ENCODE measurements at regions not wholly inside any gene's neighbourhood (a gene's known extent, or its start where the extent isn't known, plus 50 kb on each side); places are given as distances from the start of the nearest gene placed in this dataset.

DNA sequence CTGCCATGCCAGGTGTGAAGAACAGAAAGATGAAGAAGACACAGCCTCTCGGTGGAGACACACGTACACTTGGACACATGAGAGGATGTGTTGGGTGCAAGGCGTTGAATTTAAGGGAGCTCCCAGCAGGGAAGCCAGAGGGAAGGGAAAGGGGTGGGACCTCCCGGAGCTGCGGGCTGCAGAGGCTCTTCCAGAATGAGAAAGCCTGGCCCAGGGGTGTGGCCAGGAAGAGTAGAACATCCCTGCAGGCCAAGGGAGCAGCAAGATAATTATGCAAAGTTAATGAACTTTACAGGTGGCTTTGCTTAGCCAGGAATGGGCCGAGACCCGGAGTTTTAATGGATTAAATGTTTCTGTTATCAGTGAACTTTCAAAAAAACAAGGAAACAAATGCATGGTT, 270.3 kb downstream of the KLF6 start:
- Mint-ChIP-seq H3K9me3 (peaks cover 3% of the 10 kb centered on the region), H3K4me1 (ENCODE audit: low read depth) (peaks cover 3% of the 10 kb centered on the region)

DNA sequence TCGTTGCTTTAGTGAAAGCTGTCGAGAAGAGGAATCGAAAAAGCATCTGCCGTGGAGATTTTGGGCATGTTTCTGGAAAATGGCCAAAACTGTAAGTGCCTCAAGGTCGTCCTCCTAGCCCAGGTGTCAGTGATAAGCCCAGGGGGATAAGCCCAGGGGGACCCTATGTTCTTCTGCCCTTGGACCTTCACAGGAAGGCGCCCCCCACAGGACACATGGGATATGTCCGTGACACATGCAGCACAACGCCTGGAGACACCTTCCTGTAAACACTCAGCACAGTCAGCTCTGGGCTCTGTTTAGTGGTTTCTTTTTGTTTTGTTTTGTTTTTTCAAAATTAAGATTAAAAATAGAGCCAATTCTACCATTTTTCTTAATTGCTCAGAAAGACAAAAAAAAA, 272.7 kb downstream of the KLF6 start:
- peaks cover 3% of the 10 kb centered on the region for H3K4me1 Mint-ChIP-seq (ENCODE audit: low read depth)
- no peak overlapping the region for H3K4me3 Mint-ChIP-seq
- no peaks in the 10 kb centered on the region for H3K36me3 Mint-ChIP-seq (ENCODE audit: low read depth)
- peaks cover 8% of the 10 kb centered on the region for H3K27me3 Mint-ChIP-seq
- no peaks in the 10 kb centered on the region for H3K9me3 Mint-ChIP-seq
- no peak overlapping the region for H3K27ac Mint-ChIP-seq

More for the DNA sequence above, 270.3 kb downstream of the KLF6 start:
- Mint-ChIP-seq H3K4me3 (no peak overlapping the region), H3K36me3 (ENCODE audit: low read depth) (no peaks in the 10 kb centered on the region), H3K27me3 (peaks cover 8% of the 10 kb centered on the region), H3K27ac (no peak overlapping the region)

- no peaks in the 10 kb centered on the region for H3K36me3 Mint-ChIP-seq (ENCODE audit: low read depth)
- peaks cover 4% of the 10 kb centered on the region for H3K27me3 Mint-ChIP-seq
- H3K4me3 Mint-ChIP-seq: no peak overlapping the region
- H3K9me3 Mint-ChIP-seq: no peaks in the 10 kb centered on the region
- H3K27ac Mint-ChIP-seq: no peak overlapping the region
- peaks cover 6% of the 10 kb centered on the region for H3K4me1 Mint-ChIP-seq (ENCODE audit: low read depth)
Measured at GRCh38 chr10:3511483-3511882, 273.5 kb downstream of the KLF6 start.

DNA sequence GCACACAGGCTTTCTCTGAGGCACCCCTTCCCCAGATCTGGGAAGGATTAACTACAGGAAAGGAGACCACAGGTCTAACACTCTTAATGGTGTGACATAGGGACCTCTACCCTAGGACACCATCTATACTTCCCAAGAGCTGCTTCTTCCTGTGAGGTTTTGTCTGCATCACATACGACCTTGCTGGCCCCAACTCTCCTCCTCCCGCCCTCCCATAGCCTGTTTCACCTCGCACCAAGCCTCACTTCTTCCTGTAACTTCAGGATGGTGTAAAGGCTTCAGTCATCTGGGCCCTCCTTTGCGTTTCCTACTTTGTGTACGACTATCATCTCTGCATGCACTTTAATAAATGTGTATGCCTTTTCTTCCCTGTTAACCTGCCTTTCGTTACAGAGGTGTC, 274.3 kb downstream of the KLF6 start:
- H3K9me3 Mint-ChIP-seq: no peaks in the 10 kb centered on the region
- H3K4me1 Mint-ChIP-seq (ENCODE audit: low read depth): peaks cover 7% of the 10 kb centered on the region
- H3K27me3 Mint-ChIP-seq: peaks cover under 1% of the 10 kb centered on the region
- no peaks in the 10 kb centered on the region for H3K36me3 Mint-ChIP-seq (ENCODE audit: low read depth)
- H3K27ac Mint-ChIP-seq: no peak overlapping the region
- H3K4me3 Mint-ChIP-seq: no peak overlapping the region

GRCh38 chr10:3509355-3509754, 275.7 kb downstream of the KLF6 start:
- H3K36me3 Mint-ChIP-seq (ENCODE audit: low read depth): no peaks in the 10 kb centered on the region
- H3K27me3 Mint-ChIP-seq: no peaks in the 10 kb centered on the region
- H3K27ac Mint-ChIP-seq: no peak overlapping the region
- no peaks in the 10 kb centered on the region for H3K9me3 Mint-ChIP-seq
- no peak overlapping the region for H3K4me3 Mint-ChIP-seq
- peaks cover 7% of the 10 kb centered on the region for H3K4me1 Mint-ChIP-seq (ENCODE audit: low read depth)

DNA sequence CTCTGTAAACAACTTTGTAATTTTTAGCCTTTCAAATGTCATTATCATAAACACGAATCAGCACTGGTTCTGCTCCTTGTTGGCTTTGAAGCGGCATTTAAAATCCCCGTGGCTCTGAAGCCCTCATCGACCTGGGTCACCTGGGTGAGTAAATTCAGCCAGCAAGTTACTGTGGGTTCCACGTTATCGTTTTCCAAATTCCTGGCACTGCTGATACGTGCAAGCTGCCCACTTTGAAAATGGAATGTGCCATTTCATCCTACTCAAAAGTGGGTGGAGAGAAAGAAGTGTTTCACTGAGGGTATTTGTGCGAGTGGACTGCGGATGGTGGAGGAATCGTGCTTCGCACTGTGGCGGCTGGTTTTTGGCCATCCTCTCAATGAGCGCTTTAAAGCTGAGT, 281.7 kb downstream of the KLF6 start:
- Mint-ChIP-seq H3K4me3 (no peak overlapping the region), H3K36me3 (ENCODE audit: low read depth) (no peaks in the 10 kb centered on the region), H3K27ac (no peak overlapping the region), H3K27me3 (peaks cover 3% of the 10 kb centered on the region), H3K9me3 (no peaks in the 10 kb centered on the region), H3K4me1 (ENCODE audit: low read depth) (peaks cover 3% of the 10 kb centered on the region)

- Mint-ChIP-seq H3K27ac (no peak overlapping the region), H3K36me3 (ENCODE audit: low read depth) (no peaks in the 10 kb centered on the region), H3K9me3 (no peaks in the 10 kb centered on the region), H3K4me3 (no peak overlapping the region), H3K27me3 (peaks cover 3% of the 10 kb centered on the region), H3K4me1 (ENCODE audit: low read depth) (peaks cover 3% of the 10 kb centered on the region)
Measured at GRCh38 chr10:3502673-3503072, 282.3 kb downstream of the KLF6 start.

DNA sequence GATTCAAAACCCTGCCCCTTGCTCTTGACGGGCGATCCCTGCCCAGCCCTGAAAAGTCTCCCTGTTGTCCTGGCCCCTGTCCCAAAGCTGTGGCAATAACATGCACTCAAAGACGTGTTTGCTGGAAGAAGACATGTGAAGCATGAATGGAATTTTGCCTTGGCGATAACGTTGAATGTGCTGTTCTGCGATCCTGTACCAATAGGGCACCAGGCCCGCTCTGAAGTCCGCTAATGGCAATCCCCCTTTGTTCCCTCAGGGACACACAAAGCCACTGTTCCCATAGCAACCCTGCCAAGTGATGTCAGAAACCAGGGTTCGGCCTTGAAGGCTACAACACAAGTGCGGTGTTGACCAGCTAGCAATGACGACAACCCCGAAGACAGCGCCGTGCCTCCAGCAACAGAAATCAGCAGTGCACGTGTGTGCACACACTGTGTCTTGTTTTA, 284.6 kb downstream of the KLF6 start:
- Mint-ChIP-seq H3K27ac (no peak overlapping the region), H3K36me3 (ENCODE audit: low read depth) (no peaks in the 10 kb centered on the region), H3K4me3 (no peak overlapping the region), H3K4me1 (ENCODE audit: low read depth) (no peaks in the 10 kb centered on the region), H3K27me3 (peaks cover 22% of the 10 kb centered on the region), H3K9me3 (no peaks in the 10 kb centered on the region)

DNA sequence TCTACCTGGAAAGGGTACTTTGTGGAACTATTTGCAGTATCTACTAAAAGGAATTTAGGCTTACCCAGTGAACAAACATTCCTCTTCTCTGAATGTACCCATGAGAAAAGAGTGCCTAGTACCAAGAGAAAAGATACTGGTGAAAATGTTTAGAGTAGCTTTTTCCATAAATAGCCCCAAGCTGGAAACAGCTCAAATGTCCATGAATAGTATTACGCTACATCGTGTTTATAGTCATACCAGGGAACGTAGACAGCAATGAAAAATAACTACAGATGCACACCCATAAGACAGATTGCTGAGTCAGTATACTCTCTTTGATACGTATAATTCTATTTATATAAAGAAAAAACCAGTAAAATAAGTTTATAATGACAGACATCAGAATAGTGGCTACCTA, 285.9 kb downstream of the KLF6 start:
- no peaks in the 10 kb centered on the region for H3K4me1 Mint-ChIP-seq (ENCODE audit: low read depth)
- peaks cover 27% of the 10 kb centered on the region for H3K27me3 Mint-ChIP-seq
- no peak overlapping the region for H3K27ac Mint-ChIP-seq
- H3K36me3 Mint-ChIP-seq (ENCODE audit: low read depth): no peaks in the 10 kb centered on the region
- H3K4me3 Mint-ChIP-seq: no peak overlapping the region
- no peaks in the 10 kb centered on the region for H3K9me3 Mint-ChIP-seq

GRCh38 chr10:3497581-3497980, 287.4 kb downstream of the KLF6 start:
- Mint-ChIP-seq H3K4me3 (no peak overlapping the region), H3K27me3 (peaks cover 27% of the 10 kb centered on the region), H3K27ac (no peak overlapping the region), H3K9me3 (no peaks in the 10 kb centered on the region), H3K4me1 (ENCODE audit: low read depth) (no peaks in the 10 kb centered on the region), H3K36me3 (ENCODE audit: low read depth) (no peaks in the 10 kb centered on the region)

DNA sequence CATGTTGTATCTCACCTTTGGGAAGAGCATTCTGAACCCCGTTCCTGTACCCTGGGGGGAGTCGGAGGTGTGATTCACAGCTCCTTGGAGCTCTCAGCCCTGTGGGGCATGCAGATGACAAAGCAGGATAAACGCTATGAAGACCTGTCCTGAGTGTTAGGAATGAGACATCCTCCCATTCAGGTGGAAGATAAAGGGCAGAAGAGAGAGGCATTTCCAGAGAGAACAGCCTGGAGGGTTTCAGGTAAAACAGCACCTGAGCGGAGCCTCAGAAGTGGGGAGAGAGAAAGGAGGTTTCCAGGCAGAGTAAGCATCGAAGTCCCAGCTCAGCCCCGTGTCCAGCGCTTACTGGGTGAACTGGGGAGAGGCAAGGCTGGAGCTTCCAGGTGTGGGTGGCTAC, 288.9 kb downstream of the KLF6 start:
- Mint-ChIP-seq H3K9me3 (no peaks in the 10 kb centered on the region), H3K27me3 (peaks cover 30% of the 10 kb centered on the region), H3K4me1 (ENCODE audit: low read depth) (no peaks in the 10 kb centered on the region), H3K27ac (no peak overlapping the region), H3K36me3 (ENCODE audit: low read depth) (no peaks in the 10 kb centered on the region), H3K4me3 (no peak overlapping the region)

- Mint-ChIP-seq H3K27me3 (peaks cover 27% of the 10 kb centered on the region), H3K9me3 (peaks cover 3% of the 10 kb centered on the region), H3K4me3 (no peak overlapping the region), H3K4me1 (ENCODE audit: low read depth) (no peaks in the 10 kb centered on the region), H3K36me3 (ENCODE audit: low read depth) (no peaks in the 10 kb centered on the region), H3K27ac (no peak overlapping the region)
Measured at GRCh38 chr10:3495281-3495680, 289.7 kb downstream of the KLF6 start.

GRCh38 chr10:3494838-3495230, 290.2 kb downstream of the KLF6 start:
- H3K27me3 Mint-ChIP-seq: peaks cover 27% of the 10 kb centered on the region

GRCh38 chr10:3494131-3494837, 290.7 kb downstream of the KLF6 start:
- no peaks in the 10 kb centered on the region for H3K4me1 Mint-ChIP-seq (ENCODE audit: low read depth)
- peaks cover 27% of the 10 kb centered on the region for H3K27me3 Mint-ChIP-seq

More at GRCh38 chr10:3494838-3495230, 290.2 kb downstream of the KLF6 start:
- no peaks in the 10 kb centered on the region for H3K36me3 Mint-ChIP-seq (ENCODE audit: low read depth)
- no peak overlapping the region for H3K4me3 Mint-ChIP-seq
- no peak overlapping the region for H3K27ac Mint-ChIP-seq
- no peaks in the 10 kb centered on the region for H3K4me1 Mint-ChIP-seq (ENCODE audit: low read depth)
- H3K9me3 Mint-ChIP-seq: peaks cover 8% of the 10 kb centered on the region

GRCh38 chr10:3493621-3494020, 291.4 kb downstream of the KLF6 start:
- no peaks in the 10 kb centered on the region for H3K4me1 Mint-ChIP-seq (ENCODE audit: low read depth)
- no peaks in the 10 kb centered on the region for H3K36me3 Mint-ChIP-seq (ENCODE audit: low read depth)
- H3K4me3 Mint-ChIP-seq: no peak overlapping the region
- no peak overlapping the region for H3K27ac Mint-ChIP-seq
- H3K27me3 Mint-ChIP-seq: peaks cover 27% of the 10 kb centered on the region
- H3K9me3 Mint-ChIP-seq: peaks cover 15% of the 10 kb centered on the region

More at GRCh38 chr10:3494131-3494837, 290.7 kb downstream of the KLF6 start:
- Mint-ChIP-seq H3K36me3 (ENCODE audit: low read depth) (no peaks in the 10 kb centered on the region), H3K27ac (no peak overlapping the region), H3K9me3 (peaks cover 12% of the 10 kb centered on the region), H3K4me3 (no peak overlapping the region)

- peaks cover 19% of the 10 kb centered on the region for H3K27me3 Mint-ChIP-seq
- no peak overlapping the region for H3K27ac Mint-ChIP-seq
- H3K9me3 Mint-ChIP-seq: peaks cover 17% of the 10 kb centered on the region
- H3K4me3 Mint-ChIP-seq: no peak overlapping the region
- H3K36me3 Mint-ChIP-seq (ENCODE audit: low read depth): no peaks in the 10 kb centered on the region
- no peaks in the 10 kb centered on the region for H3K4me1 Mint-ChIP-seq (ENCODE audit: low read depth)
Measured at GRCh38 chr10:3491571-3491970, 293.4 kb downstream of the KLF6 start.

All from stimulated activated naive CD8-positive, alpha-beta T cell treated with anti-CD3 and anti-CD28 coated beads, Interleukin-15, Interleukin-2, amounts not matched to agents 100 ng/mL and 50 ng/mL, for 24 hours (primary cell).